K562 (cell line): ENCODE measurements at regions not wholly inside any gene's neighbourhood (a gene's known extent, or its start where the extent isn't known, plus 50 kb on each side); places are given as distances from the start of the nearest gene placed in this dataset.

Experiments used
- ARNT ChIP-seq, 2 experiments: fragments of 450-650 bp; IDR thresholded peaks; 2 replicates each; pipeline ENCODE4 v1.6.1; 2016; ENCODE audit warnings: mild to moderate bottlenecking in 1 of 2
- CBFA2T3 ChIP-seq: fragments of 450-650 bp; IDR thresholded peaks from 2 replicates; pipeline ENCODE4 v1.6.1; 2017
- CHAMP1 ChIP-seq: fragments of 450-650 bp; IDR thresholded peaks from 2 replicates; pipeline ENCODE4 v1.6.1; 2016; ENCODE audit warnings: mild to moderate bottlenecking
- EP300 ChIP-seq: IDR thresholded peaks from 2 replicates; pipeline ENCODE4 v1.6.1; 2012; ENCODE audit warnings: low read length, improper control_type of control experiment
- TFE3 ChIP-seq: fragments of 450-650 bp; formaldehyde crosslinking; IDR thresholded peaks from 2 replicates; pipeline ENCODE4 v1.4.0; 2020; ENCODE audit warnings: mild to moderate bottlenecking, mixed read lengths
- UBTF ChIP-seq, 2 experiments: IDR thresholded peaks; 2 replicates each; pipeline ENCODE4 v1.6.1; 2012; ENCODE audit warnings: improper control_type of control experiment in 2 of 2, low read depth in 2 of 2, low read length in 2 of 2, borderline replicate concordance in 1 of 2
- ZNF318 ChIP-seq, 2 experiments: fragments of 450-650 bp; IDR thresholded peaks; 2 replicates each; pipeline ENCODE4 v1.6.1; 2016; ENCODE audit warnings: mild to moderate bottlenecking in 2 of 2, borderline replicate concordance in 1 of 2, low read depth in 1 of 2, moderate library complexity in 1 of 2

GRCh38 chr12:33710548-33710947, 270.9 kb upstream of the SYT10 start (continued):
- TF ChIP-seq ZNF318 (IDR thresholded peaks at IDR 0.05; ENCODE audit: borderline replicate concordance in 1 of 2, low read depth in 1 of 2) (no peak), ARNT (IDR thresholded peaks at IDR 0.05) (no peak), EP300 (no peak), UBTF (IDR thresholded peaks at IDR 0.05; ENCODE audit: borderline replicate concordance in 1 of 2, low read depth in 2 of 2, low read length in 2 of 2) (no peak), CBFA2T3 (no peak), CHAMP1 (no peak), TFE3 (CRISPR knock-in tag) (no peak)
- TF ChIP-seq, all 486 proteins: peak for 0
